Activated CD4-positive, alpha-beta T cell treated with anti-CD3 and anti-CD28 coated beads, Interleukin-2, amount 50 U/mL, for 16 hours (primary cell): ENCODE measurements at regions not wholly inside any gene's neighbourhood (a gene's known extent, or its start where the extent isn't known, plus 50 kb on each side); places are given as distances from the start of the nearest gene placed in this dataset.
"Not testable (repeated sequence)": the region's sequence is repeated elsewhere in the genome, so short reads cannot be mapped to it uniquely, and the experiment has no call there.

Experiments used
- DNase-seq: peaks from one replicate; pipeline ENCODE4 v3.0.0-alpha.2; 2020

DNA sequence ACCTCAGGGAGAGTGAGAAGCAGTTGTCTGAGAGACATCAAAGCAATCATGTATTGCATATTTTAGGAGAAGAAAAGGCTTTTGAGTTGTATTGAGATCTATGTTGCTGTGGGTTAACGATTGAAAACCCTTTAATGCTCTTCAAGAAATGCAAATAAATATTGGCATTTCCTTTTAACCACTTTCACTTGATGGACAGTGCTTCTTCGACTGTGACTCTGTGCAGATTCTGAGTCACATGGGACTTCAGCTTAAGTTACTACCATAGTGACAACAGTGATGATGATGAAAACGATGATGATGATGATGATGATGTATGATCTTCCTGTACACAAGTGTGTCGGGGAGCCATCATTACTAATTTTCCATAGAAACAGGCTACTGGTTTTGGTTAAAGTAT, 181.8 kb downstream of the AKAIN1 start:
- DNase-seq, result no peak

DNA sequence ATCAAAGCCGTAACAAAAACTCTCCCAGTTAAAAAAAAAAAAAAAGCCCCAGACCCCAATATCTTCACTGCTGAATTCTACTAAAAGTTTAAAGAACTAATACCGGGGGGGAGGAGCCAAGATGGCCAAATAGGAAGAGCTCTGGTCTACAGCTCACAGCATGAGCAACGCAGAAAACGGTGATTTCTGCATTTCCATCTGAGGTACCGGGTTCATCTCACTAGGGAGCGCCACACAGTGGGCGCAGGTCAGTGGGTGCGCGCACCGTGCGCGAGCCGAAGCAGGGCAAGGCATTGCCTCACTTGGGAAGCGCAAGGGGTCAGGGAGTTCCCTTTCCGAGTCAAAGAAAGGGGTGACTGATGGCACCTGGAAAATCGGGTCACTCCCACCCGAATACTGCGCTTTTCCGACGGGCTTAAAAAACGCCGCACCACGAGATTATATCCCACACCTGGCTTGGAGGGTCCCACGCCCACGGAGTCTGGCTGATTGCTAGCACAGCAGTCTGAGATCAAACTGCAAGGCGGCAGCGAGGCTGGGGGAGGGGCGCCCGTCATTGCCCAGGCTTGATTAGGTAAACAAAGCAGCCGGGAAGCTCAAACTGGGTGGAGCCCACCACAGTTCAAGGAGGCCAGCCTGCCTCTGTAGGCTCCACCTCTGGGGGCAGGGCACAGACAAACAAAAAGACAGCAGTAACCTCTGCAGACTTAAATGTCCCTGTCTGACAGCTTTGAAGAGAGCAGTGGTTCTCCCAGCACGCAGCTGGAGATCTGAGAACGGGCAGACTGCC, 192.8 kb downstream of the AKAIN1 start:
- not testable (repeated sequence) for DNase-seq

- no peak for DNase-seq
Observed at GRCh38 chr18:4994710-4995109, 202.3 kb downstream of the AKAIN1 start.

- no peak for DNase-seq
Observed at GRCh38 chr18:4987452-4988405, 209.3 kb downstream of the AKAIN1 start.

- DNase-seq, result no peak
Observed at GRCh38 chr18:4986677-4987076, 210.4 kb downstream of the AKAIN1 start.

DNA sequence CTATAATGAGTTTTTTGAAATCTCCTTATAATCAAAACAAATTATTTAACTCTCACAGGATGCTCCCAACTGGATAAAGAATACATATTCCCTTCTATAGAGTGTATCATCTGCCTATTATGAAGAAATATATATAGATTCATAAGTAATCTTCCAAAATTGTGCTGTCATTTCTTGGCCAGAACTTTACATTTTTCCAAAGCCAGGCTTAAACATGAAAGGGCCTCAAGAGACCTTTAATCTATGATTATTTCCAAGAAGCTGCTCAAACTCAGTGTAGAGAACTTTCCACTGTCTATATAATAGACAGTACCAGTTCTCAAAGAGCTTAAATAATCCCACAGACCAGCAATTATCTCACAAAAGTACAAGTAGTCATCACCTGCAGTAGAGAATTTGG, 211.0 kb downstream of the AKAIN1 start:
- DNase-seq, result no peak

GRCh38 chr18:4961121-4961909, 235.7 kb downstream of the AKAIN1 start:
- no peak for DNase-seq

GRCh38 chr18:4960578-4960977, 236.5 kb downstream of the AKAIN1 start:
- no peak for DNase-seq

DNA sequence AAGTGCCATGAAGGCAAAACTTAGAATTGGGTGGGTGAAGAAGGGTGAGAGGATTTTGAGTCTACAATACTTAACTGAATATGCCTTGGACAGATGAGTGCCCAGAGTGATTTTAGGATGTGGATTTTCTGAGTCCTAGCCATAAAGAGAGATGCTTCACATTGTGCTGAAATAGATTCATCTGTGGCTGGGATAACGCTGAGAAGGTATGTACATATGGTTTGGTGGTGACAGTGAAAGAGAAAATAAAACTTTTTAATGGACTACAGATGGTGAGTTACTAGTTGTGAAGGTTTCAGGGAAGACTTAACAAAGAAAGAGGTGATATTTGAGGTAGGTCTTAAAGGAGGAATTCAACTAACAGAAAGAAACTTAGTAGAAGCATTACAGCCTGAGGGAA, 265.8 kb downstream of the AKAIN1 start:
- no peak for DNase-seq

DNA sequence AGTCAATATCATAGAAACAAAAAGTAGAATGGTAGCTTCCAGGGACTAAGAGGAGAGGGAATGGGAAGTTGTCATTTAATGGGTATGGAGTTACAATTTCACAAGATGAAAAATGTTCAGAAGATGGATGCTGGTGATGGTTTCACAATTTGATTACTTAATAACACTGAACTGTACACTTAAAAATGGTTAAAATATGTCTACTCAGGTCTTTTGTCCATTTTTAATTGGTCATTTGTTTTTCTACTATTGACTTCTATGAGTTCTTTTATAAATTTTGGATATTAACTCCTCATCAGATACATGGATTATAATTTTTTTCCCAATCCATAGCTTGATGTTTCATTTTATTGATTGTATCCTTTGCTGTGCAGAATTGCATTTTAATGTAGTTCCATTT, 275.5 kb downstream of the AKAIN1 start:
- no peak for DNase-seq

DNA sequence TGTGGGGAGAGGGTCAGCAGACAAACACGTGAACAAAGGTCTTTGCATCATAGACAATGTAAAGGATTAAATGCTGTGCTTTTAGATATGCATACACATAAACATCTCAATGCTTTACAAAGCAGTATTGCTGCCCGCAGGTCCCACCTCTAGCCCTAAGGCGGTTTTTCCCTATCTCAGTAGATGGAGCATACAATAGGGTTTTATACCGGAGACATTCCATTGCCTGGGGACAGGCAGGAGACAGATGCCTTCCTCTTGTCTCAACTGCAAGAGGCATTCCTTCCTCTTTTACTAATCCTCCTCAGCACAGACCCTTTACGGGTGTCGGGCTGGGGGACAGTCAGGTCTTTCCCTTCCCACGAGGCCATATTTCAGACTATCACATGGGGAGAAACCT, 279.5 kb downstream of the AKAIN1 start:
- not testable (repeated sequence) for DNase-seq

- DNase-seq, result no peak
Observed at GRCh38 chr18:4908328-4908727, 288.7 kb downstream of the AKAIN1 start.

DNA sequence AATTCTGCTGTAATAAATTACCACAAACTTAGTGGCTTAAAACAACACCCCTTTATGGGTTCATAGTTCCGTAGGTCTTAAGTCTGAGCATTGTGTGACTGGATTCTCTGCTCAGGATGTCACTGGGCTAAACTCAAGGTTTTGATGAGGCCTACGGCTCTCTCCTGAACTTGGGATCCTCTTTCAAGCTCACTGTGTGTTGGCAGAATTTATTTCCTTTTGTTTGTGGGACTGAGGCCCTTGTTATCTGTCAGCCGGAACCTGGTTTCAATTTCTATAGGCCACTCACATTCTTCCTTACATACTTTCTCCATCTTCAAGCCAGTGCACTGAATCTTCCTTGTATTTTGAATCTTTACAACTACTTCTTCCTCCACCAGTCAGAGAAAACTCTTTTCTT, 290.2 kb downstream of the AKAIN1 start:
- DNase-seq, result no peak

GRCh38 chr18:4888251-4889040, 308.6 kb downstream of the AKAIN1 start:
- no peak for DNase-seq

DNA sequence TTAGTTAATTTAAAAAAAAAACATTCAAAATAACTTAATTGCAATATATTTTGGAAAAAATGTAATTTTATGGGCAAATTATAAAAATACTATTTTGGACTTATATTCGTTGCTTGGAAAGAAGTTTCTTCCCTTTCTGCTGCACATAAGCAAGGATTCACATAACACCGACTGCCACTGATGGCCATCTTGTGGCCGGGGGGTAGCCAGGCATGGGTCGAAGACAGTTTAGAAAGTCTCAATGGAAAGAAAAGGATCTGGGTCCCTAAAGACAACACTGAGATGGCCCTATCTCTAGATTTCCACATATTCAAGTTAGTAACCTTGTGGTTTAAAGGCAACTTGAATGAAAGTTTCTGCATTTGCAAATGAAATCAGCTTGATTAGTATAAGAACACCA, 318.6 kb downstream of the AKAIN1 start:
- no peak for DNase-seq

GRCh38 chr18:4871197-4871596, 325.9 kb downstream of the AKAIN1 start:
- no peak for DNase-seq

DNA sequence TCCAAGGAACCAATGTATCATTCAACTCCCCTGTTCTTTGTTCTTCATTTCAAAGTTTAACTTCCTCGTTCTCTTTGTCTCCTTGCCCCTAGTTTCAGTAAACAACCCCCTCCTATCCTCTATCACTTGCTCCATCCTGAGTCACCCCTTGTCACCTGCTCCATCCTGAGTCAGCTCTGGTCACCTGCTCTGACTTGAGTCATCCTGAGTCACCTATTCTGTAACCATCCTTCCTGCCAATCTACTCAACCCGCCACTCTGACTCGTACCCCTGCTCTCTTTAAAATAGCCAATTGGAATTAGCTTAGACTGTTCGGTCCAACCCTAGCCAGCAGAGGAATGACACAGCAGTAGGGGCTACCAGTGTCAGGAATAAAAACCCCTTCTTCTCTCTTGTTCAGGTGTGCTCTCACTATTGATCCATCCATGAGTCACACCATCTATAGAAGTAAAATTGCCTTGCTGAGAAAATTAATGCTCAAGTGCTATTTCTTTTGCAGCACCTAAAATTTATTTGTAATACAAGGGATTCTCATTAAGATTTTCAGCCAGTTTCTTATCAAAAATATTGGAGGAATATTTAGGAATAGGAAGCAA, 326.8 kb downstream of the AKAIN1 start:
- no peak for DNase-seq

- no peak for DNase-seq
Observed at GRCh38 chr18:4869155-4869554, 327.9 kb downstream of the AKAIN1 start.

GRCh38 chr18:4858379-4859127, 338.5 kb downstream of the AKAIN1 start:
- DNase-seq, result no peak

GRCh38 chr18:4854671-4855070, 342.4 kb downstream of the AKAIN1 start:
- DNase-seq, result no peak

- no peak for DNase-seq
Observed at GRCh38 chr18:4851301-4851976, 345.6 kb downstream of the AKAIN1 start.
